ENCODE measurements at regions not wholly inside any gene's neighbourhood (a gene's known extent, or its start where the extent isn't known, plus 50 kb on each side); places are given as distances from the start of the nearest gene placed in this dataset.
A peak's percentile ranks its signal among the peaks of the same experiment; 100 is the strongest.

DNA sequence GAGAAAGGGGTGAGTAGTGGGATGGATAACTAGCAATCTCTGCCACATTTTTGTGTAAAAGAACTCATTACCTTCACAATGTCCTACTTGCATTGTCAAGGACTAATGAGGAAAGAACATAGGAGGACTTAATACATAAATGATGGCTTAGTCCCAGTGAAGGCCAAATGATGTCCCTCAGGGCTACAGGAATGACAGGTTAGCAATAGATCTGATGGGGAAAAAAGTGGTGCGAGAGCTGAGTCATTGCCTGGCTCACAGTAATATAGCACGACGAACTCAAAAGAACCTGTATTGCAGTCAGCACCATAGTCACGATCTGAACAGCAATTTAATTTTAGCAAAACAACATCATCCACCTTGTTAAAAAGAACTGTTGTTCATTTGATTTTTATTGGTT, 70.9 kb upstream of the ARHGAP36 start:
- no peaks in the 10 kb centered on the region for H3K9me3 ChIP-seq (ENCODE audit: control insufficient read depth, low read length)
- H3K9ac ChIP-seq (ENCODE audit: low read length) = no peak overlapping the region
- no peaks in the 10 kb centered on the region for H3K4me1 ChIP-seq (ENCODE audit: control insufficient read depth, insufficient read depth, low read depth, low read length)
- H3K27ac ChIP-seq (ENCODE audit: low read length, poor library complexity, severe bottlenecking) = no peak overlapping the region
- H3K79me1 ChIP-seq (replicated peaks; ENCODE audit: low read length, poor library complexity, severe bottlenecking) = no peaks in the 10 kb centered on the region
- no peak overlapping the region for H2BK5ac ChIP-seq (ENCODE audit: low read depth, low read length, poor library complexity, severe bottlenecking)
- DNase-seq = no peak
- no peak overlapping the region for H2AK5ac ChIP-seq (ENCODE audit: low read length, severe bottlenecking)
- H4K8ac ChIP-seq (ENCODE audit: low read length) = no peak overlapping the region
- H3K14ac ChIP-seq (ENCODE audit: low read length in 2 of 2) = no peak overlapping the region
- no peak overlapping the region for H3K18ac ChIP-seq (ENCODE audit: low read depth in 1 of 2, low read length in 2 of 2)
- peaks cover 0 to 60% of the 10 kb centered on the region in 2 experiments for H3K27me3 ChIP-seq (ENCODE audit: control insufficient read depth in 1 of 2, insufficient read depth in 1 of 2, low read length in 2 of 2)
- no peak overlapping the region for H2BK120ac ChIP-seq (ENCODE audit: low read depth, low read length)
- no peak overlapping the region for H3K4me3 ChIP-seq (ENCODE audit: insufficient read depth in 1 of 2, low read depth in 1 of 2, low read length in 2 of 2)
- H3K23ac ChIP-seq (ENCODE audit: low read length in 2 of 2) = no peak overlapping the region
- no peak overlapping the region for H3K4me2 ChIP-seq (ENCODE audit: low read length, poor library complexity, severe bottlenecking)
- no peak overlapping the region for H2AFZ ChIP-seq (ENCODE audit: low read depth, low read length)
- 100% methylated on average over 1 of the region's 4 CpGs for WGBS
- H2BK15ac ChIP-seq (ENCODE audit: low read depth, poor library complexity, severe bottlenecking) = no peak overlapping the region
- no peak overlapping the region for H2BK12ac ChIP-seq (ENCODE audit: low read length in 2 of 2)
- H4K91ac ChIP-seq (ENCODE audit: low read length) = no peak overlapping the region
- H3K4ac ChIP-seq (ENCODE audit: low read depth in 1 of 2, low read length in 2 of 2) = no peak overlapping the region
- no peaks in the 10 kb centered on the region for H3K36me3 ChIP-seq (ENCODE audit: control insufficient read depth in 1 of 2, insufficient read depth in 2 of 2, low read depth in 1 of 2, low read length in 2 of 2)

DNA sequence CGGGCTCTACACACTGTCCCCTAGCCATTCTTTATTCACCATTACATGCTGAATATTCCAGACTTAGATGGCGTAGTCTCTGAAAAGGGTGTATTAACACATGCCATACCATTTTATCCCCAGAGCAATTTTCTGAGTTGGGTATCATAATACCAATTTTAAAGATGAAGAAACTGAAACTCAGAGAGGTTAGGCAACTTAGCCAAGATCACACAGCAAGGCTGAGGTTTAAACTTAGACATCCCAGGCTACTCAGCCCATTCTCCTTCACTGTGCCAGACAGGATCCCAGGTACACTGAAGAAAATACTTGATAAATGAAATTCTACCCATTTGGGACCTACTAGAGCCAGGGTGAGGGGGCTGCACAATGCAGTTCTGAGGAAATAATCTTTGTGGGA, 67.4 kb upstream of the ARHGAP36 start:
- Histone ChIP-seq H3K4me1 (ENCODE audit: control insufficient read depth, insufficient read depth, low read depth, low read length) (no peaks in the 10 kb centered on the region), H2AK5ac (ENCODE audit: low read length, severe bottlenecking) (no peak overlapping the region), H3K27ac (ENCODE audit: low read length, poor library complexity, severe bottlenecking) (no peak overlapping the region), H3K4ac (ENCODE audit: low read depth in 1 of 2, low read length in 2 of 2) (no peak overlapping the region), H2BK120ac (ENCODE audit: low read depth, low read length) (no peak overlapping the region), H2BK15ac (ENCODE audit: low read depth, poor library complexity, severe bottlenecking) (no peak overlapping the region), H3K27me3 (ENCODE audit: control insufficient read depth in 1 of 2, insufficient read depth in 1 of 2, low read length in 2 of 2) (peaks cover 0 to 68% of the 10 kb centered on the region in 2 experiments), H2BK12ac (ENCODE audit: low read length in 2 of 2) (no peak overlapping the region), H4K8ac (ENCODE audit: low read length) (no peak overlapping the region), H2BK5ac (ENCODE audit: low read depth, low read length, poor library complexity, severe bottlenecking) (no peak overlapping the region), H4K91ac (ENCODE audit: low read length) (no peak overlapping the region), H3K9me3 (ENCODE audit: control insufficient read depth, low read length) (no peaks in the 10 kb centered on the region), H3K9ac (ENCODE audit: low read length) (no peak overlapping the region), H3K79me1 (replicated peaks; ENCODE audit: low read length, poor library complexity, severe bottlenecking) (no peaks in the 10 kb centered on the region), H3K4me2 (ENCODE audit: low read length, poor library complexity, severe bottlenecking) (no peak overlapping the region), H3K18ac (ENCODE audit: low read depth in 1 of 2, low read length in 2 of 2) (no peak overlapping the region), H2AFZ (ENCODE audit: low read depth, low read length) (no peak overlapping the region), H3K23ac (ENCODE audit: low read length in 2 of 2) (no peak overlapping the region), H3K14ac (ENCODE audit: low read length in 2 of 2) (no peak overlapping the region), H3K4me3 (ENCODE audit: insufficient read depth in 1 of 2, low read depth in 1 of 2, low read length in 2 of 2) (no peak overlapping the region), H3K36me3 (ENCODE audit: control insufficient read depth in 1 of 2, insufficient read depth in 2 of 2, low read depth in 1 of 2, low read length in 2 of 2) (no peaks in the 10 kb centered on the region)
- 100% methylated on average over 1 of the region's 2 CpGs for WGBS
- DNase-seq = no peak

DNA sequence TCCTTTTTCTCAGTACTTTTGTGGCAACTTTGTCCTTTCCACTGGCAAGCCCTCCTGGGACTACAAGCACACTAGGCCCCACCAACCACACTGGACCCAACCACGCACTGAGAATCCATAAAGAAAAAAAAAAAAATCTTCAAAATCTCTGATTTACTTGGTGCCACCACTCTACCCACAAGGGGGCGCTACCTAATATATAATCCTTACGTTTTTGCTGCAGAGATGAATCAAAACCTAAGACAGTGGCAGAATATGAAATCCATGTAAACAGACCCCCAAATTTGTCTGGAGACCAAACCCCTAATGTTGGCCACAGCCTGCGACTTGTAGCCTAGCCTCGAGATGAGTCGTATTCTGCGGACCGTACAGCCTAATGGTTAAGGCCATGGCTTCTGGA, 63.5 kb upstream of the ARHGAP36 start:
- H3K23ac ChIP-seq (ENCODE audit: low read length in 2 of 2) = no peak overlapping the region
- no peaks in the 10 kb centered on the region for H3K79me1 ChIP-seq (replicated peaks; ENCODE audit: low read length, poor library complexity, severe bottlenecking)
- no peaks in the 10 kb centered on the region for H3K9me3 ChIP-seq (ENCODE audit: control insufficient read depth, low read length)
- H2BK12ac ChIP-seq (ENCODE audit: low read length in 2 of 2) = no peak overlapping the region
- H3K18ac ChIP-seq (ENCODE audit: low read depth in 1 of 2, low read length in 2 of 2) = no peak overlapping the region
- H3K27ac ChIP-seq (ENCODE audit: low read length, poor library complexity, severe bottlenecking) = no peak overlapping the region
- H2BK5ac ChIP-seq (ENCODE audit: low read depth, low read length, poor library complexity, severe bottlenecking) = no peak overlapping the region
- no peak overlapping the region for H3K9ac ChIP-seq (ENCODE audit: low read length)
- H2BK15ac ChIP-seq (ENCODE audit: low read depth, poor library complexity, severe bottlenecking) = no peak overlapping the region
- peaks cover 0 to 73% of the 10 kb centered on the region in 2 experiments for H3K27me3 ChIP-seq (ENCODE audit: control insufficient read depth in 1 of 2, insufficient read depth in 1 of 2, low read length in 2 of 2)
- H3K36me3 ChIP-seq (ENCODE audit: control insufficient read depth in 1 of 2, insufficient read depth in 2 of 2, low read depth in 1 of 2, low read length in 2 of 2) = no peaks in the 10 kb centered on the region
- no peak overlapping the region for H2AK5ac ChIP-seq (ENCODE audit: low read length, severe bottlenecking)
- no peak overlapping the region for H2AFZ ChIP-seq (ENCODE audit: low read depth, low read length)
- no peak overlapping the region for H4K91ac ChIP-seq (ENCODE audit: low read length)
- no peak overlapping the region for H4K8ac ChIP-seq (ENCODE audit: low read length)
- no peak overlapping the region for H2BK120ac ChIP-seq (ENCODE audit: low read depth, low read length)
- H3K4me3 ChIP-seq (ENCODE audit: insufficient read depth in 1 of 2, low read depth in 1 of 2, low read length in 2 of 2) = no peak overlapping the region
- H3K4me1 ChIP-seq (ENCODE audit: control insufficient read depth, insufficient read depth, low read depth, low read length) = no peaks in the 10 kb centered on the region
- no peak overlapping the region for H3K14ac ChIP-seq (ENCODE audit: low read length in 2 of 2)
- H3K4ac ChIP-seq (ENCODE audit: low read depth in 1 of 2, low read length in 2 of 2) = no peak overlapping the region
- DNase-seq = peak; percentile 15
- WGBS = 63% methylated on average over 8 of the region's 8 CpGs
- H3K4me2 ChIP-seq (ENCODE audit: low read length, poor library complexity, severe bottlenecking) = no peak overlapping the region

DNA sequence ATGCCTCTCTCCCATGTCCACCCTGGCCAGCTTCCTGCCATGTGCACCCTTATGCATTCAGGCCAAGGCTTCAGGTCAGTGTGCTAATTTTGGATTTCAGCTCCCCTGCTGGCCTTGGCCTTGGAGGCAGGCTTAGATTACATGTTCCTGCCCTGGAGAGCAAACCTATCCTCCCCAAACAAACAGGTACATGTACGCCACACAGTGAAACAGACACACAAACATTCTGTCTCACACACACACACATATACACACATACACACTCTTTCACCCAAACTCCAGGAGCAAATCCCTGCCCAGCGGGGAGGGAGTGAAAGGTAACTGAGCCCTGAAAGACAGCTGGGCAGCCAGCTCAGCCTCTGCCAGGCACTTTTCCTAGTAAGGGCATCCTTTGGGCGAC, 62.7 kb upstream of the ARHGAP36 start:
- 97% methylated on average over 3 of the region's 3 CpGs for WGBS
- Histone ChIP-seq H3K4me2 (ENCODE audit: low read length, poor library complexity, severe bottlenecking) (no peak overlapping the region), H3K18ac (ENCODE audit: low read depth in 1 of 2, low read length in 2 of 2) (peak overlapping the region; percentile 39 to 52), H3K4me1 (ENCODE audit: control insufficient read depth, insufficient read depth, low read depth, low read length) (no peaks in the 10 kb centered on the region), H3K9me3 (ENCODE audit: control insufficient read depth, low read length) (no peaks in the 10 kb centered on the region), H2AFZ (ENCODE audit: low read depth, low read length) (peak overlapping the region; percentile 42), H4K8ac (ENCODE audit: low read length) (no peak overlapping the region), H2BK12ac (ENCODE audit: low read length in 2 of 2) (peak overlapping the region in 1 of 2 experiments; percentile 52), H3K27me3 (ENCODE audit: control insufficient read depth in 1 of 2, insufficient read depth in 1 of 2, low read length in 2 of 2) (peaks cover 0 to 71% of the 10 kb centered on the region in 2 experiments), H2AK5ac (ENCODE audit: low read length, severe bottlenecking) (no peak overlapping the region), H4K91ac (ENCODE audit: low read length) (no peak overlapping the region), H3K4ac (ENCODE audit: low read depth in 1 of 2, low read length in 2 of 2) (peak overlapping the region in 1 of 2 experiments; percentile 26), H3K36me3 (ENCODE audit: control insufficient read depth in 1 of 2, insufficient read depth in 2 of 2, low read depth in 1 of 2, low read length in 2 of 2) (no peaks in the 10 kb centered on the region), H2BK15ac (ENCODE audit: low read depth, poor library complexity, severe bottlenecking) (no peak overlapping the region), H3K79me1 (replicated peaks; ENCODE audit: low read length, poor library complexity, severe bottlenecking) (no peaks in the 10 kb centered on the region), H3K23ac (ENCODE audit: low read length in 2 of 2) (no peak overlapping the region), H2BK5ac (ENCODE audit: low read depth, low read length, poor library complexity, severe bottlenecking) (no peak overlapping the region), H3K4me3 (ENCODE audit: insufficient read depth in 1 of 2, low read depth in 1 of 2, low read length in 2 of 2) (no peak overlapping the region), H3K14ac (ENCODE audit: low read length in 2 of 2) (peak overlapping the region in 1 of 2 experiments; percentile 32), H3K27ac (ENCODE audit: low read length, poor library complexity, severe bottlenecking) (no peak overlapping the region), H3K9ac (ENCODE audit: low read length) (no peak overlapping the region), H2BK120ac (ENCODE audit: low read depth, low read length) (no peak overlapping the region)
- no peak for DNase-seq

All from mesenchymal stem cell (in vitro differentiated cells and primary cell).